SK-N-SH (cell line): ENCODE measurements at regions not wholly inside any gene's neighbourhood (a gene's known extent, or its start where the extent isn't known, plus 50 kb on each side); places are given as distances from the start of the nearest gene placed in this dataset.

Experiments
- CTCF ChIA-PET: fragments of 300-600, 350-600 bp; formaldehyde crosslinking; extraction: SDS; loops from one replicate; lab custom pipeline; 2021; lab: Yijun Ruan, JAX
- POLR2A ChIA-PET: fragments of 350-600 bp; sonication (Branson Sonifier 250); formaldehyde crosslinking; extraction: SDS; loops from one replicate; lab custom pipeline; 2020; ENCODE audit warnings: antibody characterized with exemption, inconsistent platforms; lab: Yijun Ruan, JAX
- DNase-seq: peaks from one replicate; pipeline ENCODE4 v3.0.0; 2012
- H2AFZ ChIP-seq: fragments of 200-600 bp; sonication (generic); 2 replicates; pipeline ENCODE4 v1.8.1; 2016; ENCODE audit warnings: antibody characterized with exemption, mild to moderate bottlenecking, low read depth
- H3F3A ChIP-seq: fragments of 200-600 bp; sonication (generic); replicated peaks from 2 replicates; pipeline ENCODE3; 2016; ENCODE audit warnings: antibody characterized with exemption, mild to moderate bottlenecking; ENCODE audit not compliant: insufficient read depth
- H3K27ac ChIP-seq, 2 experiments: fragments of 200-500 bp in 1 of 2; fragments of 200-600 bp in 1 of 2; sonication (Bioruptor generic) in 1 of 2; sonication (generic), shearing (Covaris generic) in 1 of 2; 2 replicates each; pipeline versions ENCODE4 v1.5.1 to v1.6.1; 2014 to 2016; ENCODE audit warnings: low read depth in 2 of 2, inconsistent platforms in 1 of 2, low read length in 1 of 2, mild to moderate bottlenecking in 1 of 2, mixed read lengths in 1 of 2
- H3K27me3 ChIP-seq: fragments of 200-600 bp; sonication (generic), shearing (Covaris generic); 2 replicates; pipeline ENCODE4 v1.6.1; 2016; ENCODE audit warnings: mixed run types; ENCODE audit not compliant: insufficient read depth
- H3K36me3 ChIP-seq, 2 experiments: fragments of 200-500 bp in 1 of 2; fragments of 200-600 bp in 1 of 2; sonication (Bioruptor generic) in 1 of 2; sonication (generic) in 1 of 2; replicated peaks in 1 of 2; 2 replicates each; pipeline versions ENCODE3 to v1.5.1; 2014 to 2016; ENCODE audit warnings: low read length in 1 of 2, mild to moderate bottlenecking in 1 of 2; ENCODE audit not compliant: insufficient read depth in 2 of 2, control insufficient read depth in 1 of 2
- H3K4me1 ChIP-seq, 2 experiments: fragments of 200-500 bp in 1 of 2; fragments of 200-600 bp in 1 of 2; sonication (Bioruptor generic) in 1 of 2; sonication (generic), shearing (Covaris generic) in 1 of 2; 2 replicates each; pipeline versions ENCODE4 v1.5.1 to v1.6.1; 2014 to 2016; ENCODE audit warnings: low read depth in 1 of 2, low read length in 1 of 2, mixed run types in 1 of 2; ENCODE audit not compliant: insufficient read depth in 2 of 2, control insufficient read depth in 1 of 2
- H3K4me2 ChIP-seq: fragments of 200-600 bp; sonication (generic), shearing (Covaris generic); 2 replicates; pipeline ENCODE4 v1.6.1; 2017; ENCODE audit warnings: mixed run types
- H3K4me3 ChIP-seq, 2 experiments: fragments of 200-500 bp in 1 of 2; fragments of 200-600 bp in 1 of 2; sonication (Bioruptor generic) in 1 of 2; sonication (generic), shearing (Covaris generic) in 1 of 2; 2 replicates each; pipeline versions ENCODE4 v1.5.1 to v1.8.1; 2014 to 2016; ENCODE audit warnings: low read depth in 2 of 2, inconsistent platforms in 1 of 2, low read length in 1 of 2, mild to moderate bottlenecking in 1 of 2, mixed read lengths in 1 of 2, moderate library complexity in 1 of 2
- H3K79me2 ChIP-seq: fragments of 200-600 bp; sonication (generic); 2 replicates; pipeline ENCODE4 v1.8.1; 2017; ENCODE audit warnings: mild to moderate bottlenecking; ENCODE audit not compliant: insufficient read depth
- H3K9ac ChIP-seq: fragments of 200-600 bp; sonication (generic); 2 replicates; pipeline ENCODE4 v1.6.1; 2017; ENCODE audit warnings: mixed run types
- H3K9me2 ChIP-seq: fragments of 200-600 bp; sonication (generic); 2 replicates; pipeline ENCODE4 v1.6.1; 2017; ENCODE audit warnings: mixed run types
- H3K9me3 ChIP-seq: fragments of 200-600 bp; sonication (generic); 2 replicates; pipeline ENCODE4 v1.6.1; 2017; ENCODE audit warnings: mixed run types, mild to moderate bottlenecking, moderate library complexity
- H4K20me1 ChIP-seq: fragments of 200-600 bp; sonication (generic); 2 replicates; pipeline ENCODE4 v1.6.1; 2017; ENCODE audit warnings: mild to moderate bottlenecking, mixed run types; ENCODE audit not compliant: insufficient read depth
- FOSL2 ChIP-seq: IDR thresholded peaks from 2 replicates; pipeline ENCODE4 v1.4.0; 2012; ENCODE audit warnings: low read depth, mild to moderate bottlenecking, moderate library complexity, borderline replicate concordance
- GATA2 ChIP-seq: sonication (generic); formaldehyde crosslinking; IDR thresholded peaks from 2 replicates; pipeline ENCODE4 v1.5.0; 2020; ENCODE audit warnings: mild to moderate bottlenecking, missing genetic modification reagents
- MEF2A ChIP-seq: IDR thresholded peaks from 2 replicates; pipeline ENCODE4 v1.4.0; 2012; ENCODE audit warnings: low read depth, borderline replicate concordance
- RAD21 ChIP-seq: IDR thresholded peaks from 2 replicates; pipeline ENCODE4 v1.6.1; 2012; ENCODE audit warnings: mild to moderate bottlenecking, low read length
- RCOR1 ChIP-seq: fragments of 150-350 bp; IDR thresholded peaks from 2 replicates; pipeline ENCODE4 v1.6.1; 2017; ENCODE audit warnings: antibody characterized with exemption, low read length
- SIN3A ChIP-seq: IDR thresholded peaks from 2 replicates; pipeline ENCODE4 v1.6.1; 2012; ENCODE audit warnings: low read depth, mild to moderate bottlenecking, low read length, moderate library complexity, borderline replicate concordance
- WGBS: methylation state at CpG from one replicate; pipeline ENCODE4 v1.1.6; 2017; ENCODE audit warnings: low lambda C conversion rate; 5-methylcytosine and 5-hydroxymethylcytosine counted together
- TF ChIP-seq, protein P1 (sequence below): IDR thresholded peaks from 2 replicates; pipeline ENCODE4 v1.4.0; 2012; ENCODE audit warnings: low read depth, borderline replicate concordance
- TF ChIP-seq, protein P2 (sequence below): fragments of 150-350 bp; IDR thresholded peaks from 2 replicates; pipeline ENCODE4 v1.6.1; 2016; ENCODE audit warnings: mild to moderate bottlenecking, low read depth, low read length
- TF ChIP-seq, protein P3 (sequence below): IDR thresholded peaks from 2 replicates; pipeline ENCODE4 v1.6.1; 2012; ENCODE audit warnings: mild to moderate bottlenecking, low read depth, low read length, moderate library complexity

DNA sequence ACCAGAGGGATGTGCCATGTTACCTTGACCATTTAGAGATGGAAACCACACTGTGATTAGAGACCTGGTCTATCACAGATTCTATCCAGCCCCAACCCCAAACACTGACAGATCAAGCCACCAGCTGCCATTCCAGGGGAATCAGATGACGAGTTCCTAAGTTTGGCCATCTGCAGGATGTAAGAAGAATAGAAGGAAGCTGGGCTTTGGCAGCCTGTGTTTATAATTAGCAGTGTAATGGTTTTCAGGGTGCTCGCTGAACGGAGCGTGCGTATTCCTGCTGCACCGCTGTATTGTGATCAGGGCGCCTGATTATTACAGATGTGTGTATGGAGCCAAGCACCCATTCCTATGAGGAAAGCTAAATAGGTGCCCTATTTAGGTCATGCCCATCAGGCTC is 138.1 kb downstream of the LRRC30 start:
- no peak overlapping the region for H3K4me2 ChIP-seq

More for the DNA sequence above, 138.1 kb downstream of the LRRC30 start:
- no peaks in the 10 kb centered on the region for H3K36me3 ChIP-seq
- WGBS, result 82% methylated on average over 7 of the region's 7 CpGs
- no peak for TF ChIP-seq MEF2A
- TF ChIP-seq, protein P1, sequence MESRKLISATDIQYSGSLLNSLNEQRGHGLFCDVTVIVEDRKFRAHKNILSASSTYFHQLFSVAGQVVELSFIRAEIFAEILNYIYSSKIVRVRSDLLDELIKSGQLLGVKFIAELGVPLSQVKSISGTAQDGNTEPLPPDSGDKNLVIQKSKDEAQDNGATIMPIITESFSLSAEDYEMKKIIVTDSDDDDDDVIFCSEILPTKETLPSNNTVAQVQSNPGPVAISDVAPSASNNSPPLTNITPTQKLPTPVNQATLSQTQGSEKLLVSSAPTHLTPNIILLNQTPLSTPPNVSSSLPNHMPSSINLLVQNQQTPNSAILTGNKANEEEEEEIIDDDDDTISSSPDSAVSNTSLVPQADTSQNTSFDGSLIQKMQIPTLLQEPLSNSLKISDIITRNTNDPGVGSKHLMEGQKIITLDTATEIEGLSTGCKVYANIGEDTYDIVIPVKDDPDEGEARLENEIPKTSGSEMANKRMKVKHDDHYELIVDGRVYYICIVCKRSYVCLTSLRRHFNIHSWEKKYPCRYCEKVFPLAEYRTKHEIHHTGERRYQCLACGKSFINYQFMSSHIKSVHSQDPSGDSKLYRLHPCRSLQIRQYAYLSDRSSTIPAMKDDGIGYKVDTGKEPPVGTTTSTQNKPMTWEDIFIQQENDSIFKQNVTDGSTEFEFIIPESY, result no peak
- TF ChIP-seq, protein P2, sequence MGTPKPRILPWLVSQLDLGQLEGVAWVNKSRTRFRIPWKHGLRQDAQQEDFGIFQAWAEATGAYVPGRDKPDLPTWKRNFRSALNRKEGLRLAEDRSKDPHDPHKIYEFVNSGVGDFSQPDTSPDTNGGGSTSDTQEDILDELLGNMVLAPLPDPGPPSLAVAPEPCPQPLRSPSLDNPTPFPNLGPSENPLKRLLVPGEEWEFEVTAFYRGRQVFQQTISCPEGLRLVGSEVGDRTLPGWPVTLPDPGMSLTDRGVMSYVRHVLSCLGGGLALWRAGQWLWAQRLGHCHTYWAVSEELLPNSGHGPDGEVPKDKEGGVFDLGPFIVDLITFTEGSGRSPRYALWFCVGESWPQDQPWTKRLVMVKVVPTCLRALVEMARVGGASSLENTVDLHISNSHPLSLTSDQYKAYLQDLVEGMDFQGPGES, result no peak
- TF ChIP-seq FOSL2, result no peak
- TF ChIP-seq RAD21, result no peak
- TF ChIP-seq, protein P3, sequence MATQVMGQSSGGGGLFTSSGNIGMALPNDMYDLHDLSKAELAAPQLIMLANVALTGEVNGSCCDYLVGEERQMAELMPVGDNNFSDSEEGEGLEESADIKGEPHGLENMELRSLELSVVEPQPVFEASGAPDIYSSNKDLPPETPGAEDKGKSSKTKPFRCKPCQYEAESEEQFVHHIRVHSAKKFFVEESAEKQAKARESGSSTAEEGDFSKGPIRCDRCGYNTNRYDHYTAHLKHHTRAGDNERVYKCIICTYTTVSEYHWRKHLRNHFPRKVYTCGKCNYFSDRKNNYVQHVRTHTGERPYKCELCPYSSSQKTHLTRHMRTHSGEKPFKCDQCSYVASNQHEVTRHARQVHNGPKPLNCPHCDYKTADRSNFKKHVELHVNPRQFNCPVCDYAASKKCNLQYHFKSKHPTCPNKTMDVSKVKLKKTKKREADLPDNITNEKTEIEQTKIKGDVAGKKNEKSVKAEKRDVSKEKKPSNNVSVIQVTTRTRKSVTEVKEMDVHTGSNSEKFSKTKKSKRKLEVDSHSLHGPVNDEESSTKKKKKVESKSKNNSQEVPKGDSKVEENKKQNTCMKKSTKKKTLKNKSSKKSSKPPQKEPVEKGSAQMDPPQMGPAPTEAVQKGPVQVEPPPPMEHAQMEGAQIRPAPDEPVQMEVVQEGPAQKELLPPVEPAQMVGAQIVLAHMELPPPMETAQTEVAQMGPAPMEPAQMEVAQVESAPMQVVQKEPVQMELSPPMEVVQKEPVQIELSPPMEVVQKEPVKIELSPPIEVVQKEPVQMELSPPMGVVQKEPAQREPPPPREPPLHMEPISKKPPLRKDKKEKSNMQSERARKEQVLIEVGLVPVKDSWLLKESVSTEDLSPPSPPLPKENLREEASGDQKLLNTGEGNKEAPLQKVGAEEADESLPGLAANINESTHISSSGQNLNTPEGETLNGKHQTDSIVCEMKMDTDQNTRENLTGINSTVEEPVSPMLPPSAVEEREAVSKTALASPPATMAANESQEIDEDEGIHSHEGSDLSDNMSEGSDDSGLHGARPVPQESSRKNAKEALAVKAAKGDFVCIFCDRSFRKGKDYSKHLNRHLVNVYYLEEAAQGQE, result no peak
- TF ChIP-seq GATA2 (CRISPR knock-in tag), result no peak
- TF ChIP-seq RCOR1, result no peak
- no peak for TF ChIP-seq SIN3A
- no peaks in the 10 kb centered on the region for H3K79me2 ChIP-seq
- no peak overlapping the region for H2AFZ ChIP-seq
- H3K9ac ChIP-seq, result no peak overlapping the region
- ChIA-PET CTCF (interaction anchor here (1.0 to 2.8 kb wide), 5 partner anchors 10 to 1112 kb away, joined by 3 to 12 read pairs (median 5); partner anchors contain the start of gene PTPRM), POLR2A (no interaction called here)
- no peaks in the 10 kb centered on the region for H4K20me1 ChIP-seq
- H3K4me1 ChIP-seq, result peaks cover 0 to 10% of the 10 kb centered on the region in 2 experiments; a peak in 1 of 4 replicates
- no peak overlapping the region for H3K27ac ChIP-seq
- H3K27me3 ChIP-seq, result no peaks in the 10 kb centered on the region
- H3F3A ChIP-seq, result no peaks in the 10 kb centered on the region
- H3K4me3 ChIP-seq, result no peak overlapping the region
- H3K9me2 ChIP-seq, result no peaks in the 10 kb centered on the region
- no peaks in the 10 kb centered on the region for H3K9me3 ChIP-seq
- DNase-seq, result no peak
